ENCODE measurements at regions not wholly inside any gene's neighbourhood (a gene's known extent, or its start where the extent isn't known, plus 50 kb on each side); places are given as distances from the start of the nearest gene placed in this dataset.

DNA sequence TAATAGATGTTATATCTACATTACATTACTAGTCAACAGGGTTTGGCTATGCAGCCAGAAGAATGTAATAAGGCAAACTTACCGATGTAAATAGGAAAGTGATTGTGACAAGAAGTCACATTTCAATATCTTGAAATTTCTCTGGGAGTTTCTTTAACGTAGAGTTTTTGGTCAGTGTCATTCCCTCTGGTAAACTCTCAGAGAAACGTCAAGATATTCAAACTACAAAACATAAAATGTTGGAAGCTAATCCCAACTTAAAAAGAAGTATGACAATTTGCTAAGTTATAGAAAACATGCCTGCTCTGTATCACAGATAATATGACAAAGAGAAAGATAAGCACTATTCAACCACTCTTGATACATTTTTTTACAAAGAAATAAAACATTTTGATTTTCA lies 111.2 kb upstream of the PRICKLE2 start:
- DNase-seq: no peak
- no peak overlapping the region for H3K27ac Mint-ChIP-seq

DNA sequence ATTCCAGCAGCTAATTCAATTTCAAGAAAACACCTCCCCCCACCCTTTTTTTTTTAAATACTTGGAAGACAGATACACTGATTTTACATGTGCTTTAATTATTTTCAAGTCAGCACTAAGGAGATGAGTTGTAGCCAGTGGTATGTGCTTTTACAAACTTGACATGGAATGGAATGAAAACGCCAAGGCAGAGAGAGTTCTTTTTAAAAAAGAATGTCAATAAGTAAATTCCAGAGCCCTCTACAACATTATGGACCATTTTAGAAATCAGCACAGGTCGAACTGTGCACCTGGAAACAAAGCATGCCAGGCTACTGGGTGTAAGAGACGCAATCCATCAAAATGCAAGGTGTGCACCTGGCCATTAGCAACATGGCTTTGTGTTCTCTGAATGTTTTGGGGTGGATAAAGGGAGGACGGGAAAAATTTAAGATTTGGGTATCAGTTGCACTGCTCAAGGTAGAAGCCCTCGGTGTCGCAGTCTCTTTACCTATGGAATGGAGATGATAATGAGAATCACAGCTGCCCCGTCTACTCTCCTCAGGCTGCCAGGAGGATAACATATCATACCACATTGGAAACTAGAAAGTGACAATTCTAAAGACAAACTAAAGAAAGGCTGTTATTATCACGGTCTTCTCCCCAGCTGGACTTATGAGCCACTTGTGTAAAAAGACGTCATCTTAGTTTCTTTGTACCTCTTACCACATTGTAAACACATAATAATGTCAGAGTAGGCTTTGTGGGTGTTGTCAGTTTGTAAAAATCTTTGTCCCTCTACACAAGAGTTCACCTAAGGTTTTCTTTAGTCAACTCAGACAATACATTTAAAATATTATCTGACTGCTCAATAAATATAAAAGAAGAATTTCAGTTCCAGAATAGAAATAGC lies 107.4 kb upstream of the PRICKLE2 start:
- TF ChIP-seq, protein P1, sequence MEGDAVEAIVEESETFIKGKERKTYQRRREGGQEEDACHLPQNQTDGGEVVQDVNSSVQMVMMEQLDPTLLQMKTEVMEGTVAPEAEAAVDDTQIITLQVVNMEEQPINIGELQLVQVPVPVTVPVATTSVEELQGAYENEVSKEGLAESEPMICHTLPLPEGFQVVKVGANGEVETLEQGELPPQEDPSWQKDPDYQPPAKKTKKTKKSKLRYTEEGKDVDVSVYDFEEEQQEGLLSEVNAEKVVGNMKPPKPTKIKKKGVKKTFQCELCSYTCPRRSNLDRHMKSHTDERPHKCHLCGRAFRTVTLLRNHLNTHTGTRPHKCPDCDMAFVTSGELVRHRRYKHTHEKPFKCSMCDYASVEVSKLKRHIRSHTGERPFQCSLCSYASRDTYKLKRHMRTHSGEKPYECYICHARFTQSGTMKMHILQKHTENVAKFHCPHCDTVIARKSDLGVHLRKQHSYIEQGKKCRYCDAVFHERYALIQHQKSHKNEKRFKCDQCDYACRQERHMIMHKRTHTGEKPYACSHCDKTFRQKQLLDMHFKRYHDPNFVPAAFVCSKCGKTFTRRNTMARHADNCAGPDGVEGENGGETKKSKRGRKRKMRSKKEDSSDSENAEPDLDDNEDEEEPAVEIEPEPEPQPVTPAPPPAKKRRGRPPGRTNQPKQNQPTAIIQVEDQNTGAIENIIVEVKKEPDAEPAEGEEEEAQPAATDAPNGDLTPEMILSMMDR (IDR thresholded peaks at IDR 0.05): no peak
- DNase-seq: no peak
- Histone ChIP-seq H3K9me3 (replicated peaks in 1 of 2; ENCODE audit: control insufficient read depth in 1 of 2, insufficient read depth in 1 of 2, low read length in 2 of 2) (no peaks in the 10 kb centered on the region), H3K27ac (ENCODE audit: low read depth in 1 of 2, low read length in 2 of 2) (no peak overlapping the region), H4K20me1 (ENCODE audit: insufficient read depth, low read length) (no peaks in the 10 kb centered on the region), H3K4me3 (replicated peaks in 1 of 3; ENCODE audit: low read depth in 2 of 3, low read length in 3 of 3) (no peak overlapping the region), H3K36me3 (replicated peaks in 1 of 2; ENCODE audit: control insufficient read depth in 1 of 2, insufficient read depth in 2 of 2, low read length in 2 of 2) (no peaks in the 10 kb centered on the region), H3K79me2 (ENCODE audit: insufficient read depth, low read length) (no peaks in the 10 kb centered on the region), H3K9ac (ENCODE audit: insufficient read depth, low read length, poor library complexity, severe bottlenecking) (no peak overlapping the region), H3K4me1 (ENCODE audit: control insufficient read depth in 1 of 2, insufficient read depth in 2 of 2, low read length in 2 of 2) (no peaks in the 10 kb centered on the region), H3K4me2 (replicated peaks; ENCODE audit: extremely low read depth, low read length, poor library complexity, severe bottlenecking) (no peak overlapping the region), H2AFZ (ENCODE audit: insufficient read depth, low read depth, low read length, poor library complexity, severe bottlenecking) (no peak overlapping the region), H3K27me3 (ENCODE audit: control insufficient read depth in 2 of 2, insufficient read depth in 2 of 2, low read length in 2 of 2) (no peaks in the 10 kb centered on the region)
- intact Hi-C loops (cut with micrococcal nuclease): no loop called here
- Mint-ChIP-seq H3K36me3 (no peaks in the 10 kb centered on the region), H3K9me3 (peaks cover 0 to 3% (median 0%) of the 10 kb centered on the region in 7 donors), H3K4me3 (no peak overlapping the region), H3K4me1 (no peaks in the 10 kb centered on the region), H3K27ac (no peak overlapping the region), H3K27me3 (ENCODE audit: low read depth in 3 of 3) (no peaks in the 10 kb centered on the region)
- 75% methylated on average over 2 of the region's 9 CpGs for WGBS (ENCODE audit: insufficient coverage)

More for the DNA sequence above, 111.2 kb upstream of the PRICKLE2 start:
- no peaks in the 10 kb centered on the region for H3K36me3 Mint-ChIP-seq
- no CpG with 5 or more reads among the region's 3 CpGs for WGBS (ENCODE audit: insufficient coverage)
- H3K27me3 ChIP-seq (ENCODE audit: control insufficient read depth in 2 of 2, insufficient read depth in 2 of 2, low read length in 2 of 2): no peaks in the 10 kb centered on the region
- H3K36me3 ChIP-seq (replicated peaks in 1 of 2; ENCODE audit: control insufficient read depth in 1 of 2, insufficient read depth in 2 of 2, low read length in 2 of 2): no peaks in the 10 kb centered on the region
- H3K4me2 ChIP-seq (replicated peaks; ENCODE audit: extremely low read depth, low read length, poor library complexity, severe bottlenecking): no peak overlapping the region
- no peak overlapping the region for H3K4me3 Mint-ChIP-seq
- H3K9me3 Mint-ChIP-seq: peaks cover 0 to 6% (median 0%) of the 10 kb centered on the region in 7 donors
- intact Hi-C loops (cut with micrococcal nuclease): no loop called here
- H4K20me1 ChIP-seq (ENCODE audit: insufficient read depth, low read length): no peaks in the 10 kb centered on the region
- peaks cover 0 to 3% (median 2%) of the 10 kb centered on the region in 3 donors for H3K27me3 Mint-ChIP-seq (ENCODE audit: low read depth in 3 of 3)
- no peaks in the 10 kb centered on the region for H3K4me1 ChIP-seq (ENCODE audit: control insufficient read depth in 1 of 2, insufficient read depth in 2 of 2, low read length in 2 of 2)
- H3K4me1 Mint-ChIP-seq: no peaks in the 10 kb centered on the region
- H3K27ac ChIP-seq (ENCODE audit: low read depth in 1 of 2, low read length in 2 of 2): no peak overlapping the region
- H3K4me3 ChIP-seq (replicated peaks in 1 of 3; ENCODE audit: low read depth in 2 of 3, low read length in 3 of 3): no peak overlapping the region
- H3K79me2 ChIP-seq (ENCODE audit: insufficient read depth, low read length): no peaks in the 10 kb centered on the region
- H3K9me3 ChIP-seq (replicated peaks in 1 of 2; ENCODE audit: control insufficient read depth in 1 of 2, insufficient read depth in 1 of 2, low read length in 2 of 2): peaks cover 0 to 3% of the 10 kb centered on the region in 2 donors
- no peak overlapping the region for H2AFZ ChIP-seq (ENCODE audit: insufficient read depth, low read depth, low read length, poor library complexity, severe bottlenecking)
- TF ChIP-seq, protein P1 (IDR thresholded peaks at IDR 0.05): no peak
- no peak overlapping the region for H3K9ac ChIP-seq (ENCODE audit: insufficient read depth, low read length, poor library complexity, severe bottlenecking)

Measured in CD14-positive monocyte (primary cell).